Neuronal stem cell (in vitro differentiated cells): ENCODE measurements at regions not wholly inside any gene's neighbourhood (a gene's known extent, or its start where the extent isn't known, plus 50 kb on each side); places are given as distances from the start of the nearest gene placed in this dataset.
"Not testable (repeated sequence)": the region's sequence is repeated elsewhere in the genome, so short reads cannot be mapped to it uniquely, and the experiment has no call there.

Experiments
- DNase-seq: peaks from one replicate; pipeline ENCODE4 v3.0.0-alpha.2; 2013; ENCODE audit warnings: low spot score
- H2AFZ ChIP-seq: one replicate; pipeline ENCODE4 v1.6.1; 2013; ENCODE audit warnings: mild to moderate bottlenecking, low read length, inconsistent platforms
- H2AK5ac ChIP-seq: 2 replicates; pipeline ENCODE4 v1.6.1; 2013; ENCODE audit warnings: low read depth, mild to moderate bottlenecking, inconsistent platforms, low read length, moderate library complexity, mixed read lengths
- H2BK120ac ChIP-seq: 2 replicates; pipeline ENCODE4 v1.6.1; 2013; ENCODE audit warnings: low read depth, mild to moderate bottlenecking, inconsistent platforms, low read length, moderate library complexity, mixed read lengths
- H2BK12ac ChIP-seq: one replicate; pipeline ENCODE4 v1.6.1; 2013; ENCODE audit warnings: low read length, inconsistent platforms
- H2BK15ac ChIP-seq: 2 replicates; pipeline ENCODE4 v1.6.1; 2013; ENCODE audit warnings: mild to moderate bottlenecking, low read length, inconsistent platforms, mixed read lengths
- H2BK5ac ChIP-seq: one replicate; pipeline ENCODE4 v1.6.1; 2013; ENCODE audit warnings: inconsistent platforms, mild to moderate bottlenecking, low read length, moderate library complexity
- H3K14ac ChIP-seq: one replicate; pipeline ENCODE4 v1.6.1; 2013; ENCODE audit warnings: low read length, inconsistent platforms
- H3K18ac ChIP-seq: 2 replicates; pipeline ENCODE4 v1.6.1; 2013; ENCODE audit warnings: low read length, inconsistent platforms
- H3K23ac ChIP-seq: 2 replicates; pipeline ENCODE4 v1.6.1; 2013; ENCODE audit warnings: low read depth, mild to moderate bottlenecking, mixed read lengths, low read length, inconsistent platforms; ENCODE audit not compliant: poor library complexity
- H3K27ac ChIP-seq: replicated peaks from 3 replicates; pipeline ENCODE4 v1.5.1; 2013; ENCODE audit warnings: low read length, inconsistent platforms
- H3K27me3 ChIP-seq, 3 experiments: 2 replicates each; pipeline ENCODE4 v1.6.1; 2013; ENCODE audit warnings: low read length in 3 of 3, mild to moderate bottlenecking in 2 of 3, inconsistent platforms in 1 of 3, low read depth in 1 of 3, mixed read lengths in 1 of 3, moderate library complexity in 1 of 3; ENCODE audit not compliant: control insufficient read depth in 3 of 3, insufficient read depth in 3 of 3
- H3K36me3 ChIP-seq, 2 donors: replicated peaks in 1 of 2; 2 replicates each; pipeline ENCODE4 v1.6.1; 2013; ENCODE audit warnings: low read length in 2 of 2; ENCODE audit not compliant: control insufficient read depth in 2 of 2, insufficient read depth in 2 of 2
- H3K4ac ChIP-seq: 2 replicates; pipeline ENCODE4 v1.6.1; 2013; ENCODE audit warnings: inconsistent platforms, mild to moderate bottlenecking, low read length, moderate library complexity
- H3K4me1 ChIP-seq, 2 donors: 1 replicate in 1 of 2; 2 replicates in 1 of 2; pipeline ENCODE4 v1.6.1; 2013; ENCODE audit warnings: low read length in 2 of 2, low read depth in 1 of 2; ENCODE audit not compliant: control insufficient read depth in 2 of 2, insufficient read depth in 1 of 2
- H3K4me2 ChIP-seq: one replicate; pipeline ENCODE4 v1.6.1; 2013; ENCODE audit warnings: mild to moderate bottlenecking, low read length, inconsistent platforms; ENCODE audit not compliant: insufficient read depth, poor library complexity, severe bottlenecking
- H3K4me3 ChIP-seq, 2 donors: 2 replicates each; pipeline ENCODE4 v1.5.1; 2013; ENCODE audit warnings: low read length in 2 of 2, mild to moderate bottlenecking in 2 of 2, inconsistent platforms in 1 of 2, moderate library complexity in 1 of 2
- H3K79me1 ChIP-seq: one replicate; pipeline ENCODE4 v1.6.1; 2013; ENCODE audit warnings: low read depth, mild to moderate bottlenecking, inconsistent platforms, low read length, moderate library complexity
- H3K9ac ChIP-seq: one replicate; pipeline ENCODE4 v1.6.1; 2013; ENCODE audit warnings: mild to moderate bottlenecking, low read depth, low read length, inconsistent platforms; ENCODE audit not compliant: poor library complexity
- H3K9me3 ChIP-seq, 2 donors: replicated peaks in 1 of 2; 2 replicates each; pipeline versions ENCODE3 to v1.6.1; 2013; ENCODE audit warnings: low read length in 2 of 2, mild to moderate bottlenecking in 2 of 2, inconsistent platforms in 1 of 2, low read depth in 1 of 2, mixed read lengths in 1 of 2, moderate library complexity in 1 of 2; ENCODE audit not compliant: control insufficient read depth in 2 of 2, insufficient read depth in 1 of 2
- H4K8ac ChIP-seq: one replicate; pipeline ENCODE4 v1.6.1; 2013; ENCODE audit warnings: low read depth, mild to moderate bottlenecking, inconsistent platforms, low read length, moderate library complexity
- H4K91ac ChIP-seq: one replicate; pipeline ENCODE4 v1.6.1; 2013; ENCODE audit warnings: low read length, low read depth, mild to moderate bottlenecking, inconsistent platforms; ENCODE audit not compliant: poor library complexity
- WGBS, 2 donors: extraction: QIAGEN DNeasy Blood & Tissue Kit; methylation state at CpG; one replicate each; pipeline ENCODE4 v1.1.7; 2013; ENCODE audit warnings: missing lambda C conversion rate in 2 of 2, mixed read lengths in 1 of 2; ENCODE audit not compliant: insufficient read length in 2 of 2, insufficient replicate concordance in 1 of 2; ENCODE audit errors: extremely low coverage in 2 of 2; 5-methylcytosine and 5-hydroxymethylcytosine counted together

DNA sequence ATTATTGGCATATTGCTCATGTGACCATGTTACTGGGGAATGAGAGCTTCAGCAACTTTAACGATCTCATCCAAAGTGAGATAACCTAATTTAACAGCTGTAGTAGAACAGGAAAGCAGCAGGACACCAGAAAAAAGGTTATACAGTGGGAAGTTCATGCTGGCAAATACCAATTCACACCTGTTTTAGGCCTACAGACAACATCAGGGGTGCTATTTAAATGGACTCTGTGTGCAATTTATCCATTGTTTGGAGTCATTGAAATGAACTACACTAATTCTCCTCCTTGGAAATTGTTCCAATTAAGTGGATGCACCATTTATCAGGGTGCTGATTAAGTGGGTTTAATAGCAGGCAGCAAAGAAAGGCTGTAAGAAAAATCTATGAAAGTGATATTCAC lies 424.4 kb upstream of the LMO3 start:
- H2BK5ac ChIP-seq: no peak overlapping the region
- no peak overlapping the region for H2BK120ac ChIP-seq
- no CpG with 5 or more reads among the region's 1 CpG for WGBS, 2 donors
- H2BK12ac ChIP-seq: no peak overlapping the region
- H3K4ac ChIP-seq: no peak overlapping the region
- H4K8ac ChIP-seq: no peak overlapping the region
- peaks cover 0 to 1% of the 10 kb centered on the region in 2 donors for H3K4me1 ChIP-seq
- H3K9ac ChIP-seq: no peak overlapping the region
- H3K23ac ChIP-seq: no peak overlapping the region
- no peaks in the 10 kb centered on the region for H3K79me1 ChIP-seq
- no peaks in the 10 kb centered on the region for H3K36me3 ChIP-seq
- H2AK5ac ChIP-seq: no peak overlapping the region
- H3K4me3 ChIP-seq: no peak overlapping the region
- no peak overlapping the region for H3K14ac ChIP-seq
- no peaks in the 10 kb centered on the region for H3K27me3 ChIP-seq
- no peak overlapping the region for H2AFZ ChIP-seq
- no peaks in the 10 kb centered on the region for H3K9me3 ChIP-seq
- H3K18ac ChIP-seq: no peak overlapping the region
- no peak for DNase-seq
- H3K27ac ChIP-seq: no peak overlapping the region
- no peak overlapping the region for H2BK15ac ChIP-seq
- H4K91ac ChIP-seq: no peak overlapping the region
- H3K4me2 ChIP-seq: no peak overlapping the region

- H3K4me2 ChIP-seq: no peak overlapping the region
- H4K8ac ChIP-seq: no peak overlapping the region
- H3K79me1 ChIP-seq: no peaks in the 10 kb centered on the region
- H2BK120ac ChIP-seq: no peak overlapping the region
- H3K4me3 ChIP-seq: no peak overlapping the region
- H3K27ac ChIP-seq: no peak overlapping the region
- H3K9me3 ChIP-seq: no peaks in the 10 kb centered on the region
- no peak overlapping the region for H2BK5ac ChIP-seq
- H2AFZ ChIP-seq: no peak overlapping the region
- no peak overlapping the region for H4K91ac ChIP-seq
- no peak overlapping the region for H3K9ac ChIP-seq
- no peak overlapping the region for H2BK15ac ChIP-seq
- DNase-seq: no peak
- peak overlapping the region; percentile 2 for H2AK5ac ChIP-seq
- no peaks in the 10 kb centered on the region for H3K36me3 ChIP-seq
- no peak overlapping the region for H3K18ac ChIP-seq
- no CpG with 5 or more reads among the region's 4 CpGs for WGBS, 2 donors
- H2BK12ac ChIP-seq: no peak overlapping the region
- H3K14ac ChIP-seq: no peak overlapping the region
- H3K4ac ChIP-seq: no peak overlapping the region
- no peak overlapping the region for H3K23ac ChIP-seq
- peaks cover 0 to 1% of the 10 kb centered on the region in 2 donors for H3K4me1 ChIP-seq
- H3K27me3 ChIP-seq: no peaks in the 10 kb centered on the region
Measured at GRCh38 chr12:17028348-17028747, 422.4 kb upstream of the LMO3 start.

DNA sequence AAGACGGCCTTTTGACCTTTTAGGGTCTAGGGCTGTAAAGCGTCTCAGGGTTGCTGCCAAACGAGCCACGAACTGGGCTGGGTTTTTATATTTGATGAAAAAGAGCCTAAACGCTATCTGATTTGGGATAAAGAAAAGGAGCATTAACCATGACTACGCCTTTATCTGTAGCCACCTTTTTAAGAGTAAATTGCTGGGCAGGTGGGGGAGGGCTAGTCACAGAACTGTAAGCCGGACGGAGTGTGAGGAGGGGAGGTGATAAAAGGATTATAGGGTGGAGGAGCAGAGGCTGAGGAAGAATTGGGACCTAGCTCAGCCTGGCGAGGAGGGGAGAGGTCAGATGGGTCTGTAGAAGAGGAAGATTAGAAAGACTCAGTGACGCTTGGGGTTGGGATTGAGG lies 419.5 kb upstream of the LMO3 start:
- H2BK12ac ChIP-seq, H3K9me3 ChIP-seq, H4K8ac ChIP-seq, H2BK5ac ChIP-seq, H3K27ac ChIP-seq, H3K27me3 ChIP-seq, H2BK120ac ChIP-seq, H3K4me1 ChIP-seq, H3K4me3 ChIP-seq, H2AK5ac ChIP-seq, H2BK15ac ChIP-seq, H3K9ac ChIP-seq, H3K14ac ChIP-seq, H3K36me3 ChIP-seq, H3K4ac ChIP-seq, H3K18ac ChIP-seq, H3K4me2 ChIP-seq, H3K23ac ChIP-seq, H2AFZ ChIP-seq, H4K91ac ChIP-seq, H3K79me1 ChIP-seq, DNase-seq: not testable (repeated sequence)
- WGBS, 2 donors: no CpG with 5 or more reads among the region's 10 CpGs

GRCh38 chr12:17020765-17021164 lies 414.8 kb upstream of the LMO3 start:
- Histone ChIP-seq H3K18ac (no peak overlapping the region), H3K14ac (no peak overlapping the region), H2AK5ac (no peak overlapping the region), H3K4me2 (peak overlapping the region; percentile 2), H3K27me3 (no peaks in the 10 kb centered on the region), H3K9ac (no peak overlapping the region), H3K27ac (no peak overlapping the region), H3K79me1 (no peaks in the 10 kb centered on the region), H3K23ac (no peak overlapping the region), H2BK15ac (no peak overlapping the region), H3K4me1 (peaks cover 0 to 7% of the 10 kb centered on the region in 2 donors), H2BK120ac (no peak overlapping the region), H2BK5ac (no peak overlapping the region), H4K91ac (no peak overlapping the region), H2BK12ac (no peak overlapping the region), H3K4ac (no peak overlapping the region), H3K36me3 (no peaks in the 10 kb centered on the region), H2AFZ (no peak overlapping the region), H4K8ac (no peak overlapping the region), H3K4me3 (no peak overlapping the region), H3K9me3 (no peaks in the 10 kb centered on the region)
- peak; percentile 79 for DNase-seq
